ENCODE measurements at regions not wholly inside any gene's neighbourhood (a gene's known extent, or its start where the extent isn't known, plus 50 kb on each side); places are given as distances from the start of the nearest gene placed in this dataset.
A peak's percentile ranks its signal among the peaks of the same experiment; 100 is the strongest.

- no peak for DNase-seq
- H3K27me3 ChIP-seq (ENCODE audit: insufficient read depth, low read length), result no peaks in the 10 kb centered on the region
- H3K4me3 Mint-ChIP-seq, result no peak overlapping the region; a peak in 1 of 5 replicates
- H3K4me1 ChIP-seq (ENCODE audit: insufficient read depth, low read length), result peaks cover 26% of the 10 kb centered on the region
- peaks cover 4% of the 10 kb centered on the region; the same call in 1 of the 2 replicates for H3K27me3 Mint-ChIP-seq (ENCODE audit: low read depth)
- H3K14ac ChIP-seq (ENCODE audit: insufficient read depth, low read length), result no peak overlapping the region
- no peak overlapping the region for H2BK120ac ChIP-seq (ENCODE audit: low read depth, low read length, poor library complexity, severe bottlenecking)
- no peaks in the 10 kb centered on the region for H3K79me2 ChIP-seq (ENCODE audit: insufficient read depth, low read length)
- H3K36me3 Mint-ChIP-seq (ENCODE audit: insufficient read depth in 1 of 3, low read depth in 3 of 3), result peaks cover 0 to 4% (median 0%) of the 10 kb centered on the region in 3 experiments; a peak in 2 of 7 replicates
- peaks cover 54 to 55% of the 10 kb centered on the region in 2 experiments for H3K4me1 Mint-ChIP-seq
- no peak overlapping the region for H2BK15ac ChIP-seq (ENCODE audit: low read depth, low read length)
- no peak overlapping the region for H3K18ac ChIP-seq (ENCODE audit: insufficient read length, low read depth, low read length)
- no peak for TF ChIP-seq CTCF (conservative IDR thresholded peaks at IDR 0.05)
- H2BK20ac ChIP-seq (ENCODE audit: low read depth, low read length, poor library complexity, severe bottlenecking), result no peak overlapping the region
- H4K20me1 ChIP-seq (ENCODE audit: control insufficient read depth, insufficient read depth, insufficient read length), result no peaks in the 10 kb centered on the region
- H3K4me2 ChIP-seq (ENCODE audit: insufficient read depth, insufficient read length, low read length), result no peak overlapping the region
- H2BK5ac ChIP-seq (ENCODE audit: insufficient read length, low read length), result no peak overlapping the region
- no peak overlapping the region for H4K8ac ChIP-seq (replicated peaks; ENCODE audit: insufficient read length, low read depth, low read length)
- H3K9me3 ChIP-seq (ENCODE audit: control insufficient read depth, low read depth, low read length), result no peaks in the 10 kb centered on the region
- no peak overlapping the region for H4K91ac ChIP-seq (ENCODE audit: insufficient read length, low read depth, low read length)
- peak overlapping the region in 2 of 3 experiments; percentile 15 to 94; a peak in 3 of 7 replicates for H3K27ac Mint-ChIP-seq
- peaks cover 3 to 6% of the 10 kb centered on the region in 2 experiments; a peak in 3 of 5 replicates for H3K9me3 Mint-ChIP-seq
- no peak overlapping the region for H3K4ac ChIP-seq (ENCODE audit: low read depth, low read length)
- H3K56ac ChIP-seq (ENCODE audit: insufficient read length, low read depth, low read length), result no peak overlapping the region
- no peak overlapping the region for H4K5ac ChIP-seq (ENCODE audit: insufficient read length, low read depth, low read length)
- no peak overlapping the region for H2AK5ac ChIP-seq (ENCODE audit: insufficient read length, low read length)
- WGBS (ENCODE audit: extremely low coverage, insufficient read length, low lambda C conversion rate), result no CpG with 5 or more reads among the region's 9 CpGs
- no peak overlapping the region for H2BK12ac ChIP-seq (ENCODE audit: insufficient read length, low read depth, low read length)
- no peak overlapping the region for H3K27ac ChIP-seq (ENCODE audit: insufficient read length, low read depth, low read length)
- H3K9ac ChIP-seq (ENCODE audit: extremely low read depth, insufficient read length, low read length), result no peak overlapping the region
- no peak overlapping the region for H3T11ph ChIP-seq (ENCODE audit: low read length)
- no peak overlapping the region for H3K23ac ChIP-seq (ENCODE audit: insufficient read length, low read depth, low read length)
- H3K79me1 ChIP-seq (ENCODE audit: insufficient read depth, low read depth, low read length, poor library complexity, severe bottlenecking), result no peaks in the 10 kb centered on the region
- H2AFZ ChIP-seq (ENCODE audit: low read length), result no peak overlapping the region
- H3K23me2 ChIP-seq (ENCODE audit: insufficient read length, low read depth, low read length, poor library complexity, severe bottlenecking), result no peaks in the 10 kb centered on the region
Observed at GRCh38 chr6:44660561-44661220, 273.2 kb downstream of the CDC5L start.

Measured in H9 (cell line).